ENCODE measurements at regions not wholly inside any gene's neighbourhood (a gene's known extent, or its start where the extent isn't known, plus 50 kb on each side); places are given as distances from the start of the nearest gene placed in this dataset.
A peak's percentile ranks its signal among the peaks of the same experiment; 100 is the strongest.
"Not testable (repeated sequence)": the region's sequence is repeated elsewhere in the genome, so short reads cannot be mapped to it uniquely, and the experiment has no call there.

- Histone ChIP-seq H3K36me3 (no peaks in the 10 kb centered on the region), H3K9me3 (no peaks in the 10 kb centered on the region), H3K4me3 (no peak overlapping the region), H3K27me3 (no peaks in the 10 kb centered on the region)
- DNase-seq: peak; percentile 72
Observed at GRCh38 chr11:69587454-69588090, 53.4 kb upstream of the CCND1 start.

DNA sequence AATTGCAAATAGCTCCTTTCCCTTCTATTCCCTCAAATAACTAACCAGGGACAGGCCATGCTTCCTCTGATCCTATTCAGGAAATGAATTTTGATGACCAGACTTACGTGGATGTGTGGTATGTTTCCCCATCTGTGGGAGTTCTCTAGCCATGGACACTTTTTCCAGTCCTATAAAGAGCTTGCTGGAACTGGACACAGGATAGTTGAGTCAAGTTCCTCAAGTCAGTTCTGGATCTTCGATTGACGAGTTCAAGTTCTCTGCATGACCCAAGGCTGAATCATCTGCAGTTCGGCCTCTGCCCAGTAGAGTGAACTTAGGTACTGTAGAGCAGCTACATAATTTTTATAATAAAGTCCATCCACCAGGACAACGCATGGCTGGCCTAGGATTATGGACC lies 52.7 kb upstream of the CCND1 start:
- no peak overlapping the region for H3K4me3 ChIP-seq
- no peaks in the 10 kb centered on the region for H3K9me3 ChIP-seq
- peak; percentile 82 for DNase-seq
- H3K27me3 ChIP-seq: no peaks in the 10 kb centered on the region
- H3K36me3 ChIP-seq: no peaks in the 10 kb centered on the region

GRCh38 chr11:69590088-69590487 lies 50.9 kb upstream of the CCND1 start:
- DNase-seq, H3K9me3 ChIP-seq, H3K27me3 ChIP-seq, H3K4me3 ChIP-seq, H3K36me3 ChIP-seq: not testable (repeated sequence)

Data from MG63 (cell line).